Trophoblast cell (in vitro differentiated cells and primary cell): ENCODE measurements at regions not wholly inside any gene's neighbourhood (a gene's known extent, or its start where the extent isn't known, plus 50 kb on each side); places are given as distances from the start of the nearest gene placed in this dataset.
A peak's percentile ranks its signal among the peaks of the same experiment; 100 is the strongest.

Experiments
- DNase-seq, 2 donors: peaks; one replicate each; pipeline ENCODE4 v3.0.0-alpha.2; 2016
- H2AFZ ChIP-seq: 2 replicates; pipeline ENCODE4 v1.6.1; 2013; ENCODE audit warnings: low read length, moderate library complexity, mild to moderate bottlenecking; ENCODE audit not compliant: insufficient read depth, poor library complexity
- H2AK5ac ChIP-seq: 2 replicates; pipeline ENCODE4 v1.6.1; 2013; ENCODE audit warnings: mild to moderate bottlenecking, low read length
- H2BK120ac ChIP-seq: 2 replicates; pipeline ENCODE4 v1.6.1; 2013; ENCODE audit warnings: low read length, mild to moderate bottlenecking, moderate library complexity; ENCODE audit not compliant: insufficient read depth, poor library complexity
- H2BK12ac ChIP-seq: 2 replicates; pipeline ENCODE4 v1.6.1; 2013; ENCODE audit warnings: mild to moderate bottlenecking, low read length, moderate library complexity
- H2BK5ac ChIP-seq: 2 replicates; pipeline ENCODE4 v1.6.1; 2013; ENCODE audit warnings: low read length, low read depth, moderate library complexity, mild to moderate bottlenecking; ENCODE audit not compliant: poor library complexity
- H3K14ac ChIP-seq: 2 replicates; pipeline ENCODE4 v1.6.1; 2013; ENCODE audit warnings: mild to moderate bottlenecking, low read length
- H3K18ac ChIP-seq: 2 replicates; pipeline ENCODE4 v1.6.1; 2013; ENCODE audit warnings: mild to moderate bottlenecking, low read length
- H3K23ac ChIP-seq: 2 replicates; pipeline ENCODE4 v1.6.1; 2013; ENCODE audit warnings: low read length
- H3K27ac ChIP-seq: 2 replicates; pipeline ENCODE4 v1.5.1; 2013; ENCODE audit warnings: low read depth, mild to moderate bottlenecking, inconsistent platforms, low read length, moderate library complexity
- H3K27me3 ChIP-seq: 2 replicates; pipeline ENCODE4 v1.6.1; 2013; ENCODE audit warnings: inconsistent platforms, mild to moderate bottlenecking, low read length, moderate library complexity; ENCODE audit not compliant: insufficient read depth
- H3K36me3 ChIP-seq, 2 experiments: 1 replicate in 1 of 2; 2 replicates in 1 of 2; pipeline ENCODE4 v1.6.1; 2013; ENCODE audit warnings: low read length in 2 of 2, mild to moderate bottlenecking in 2 of 2, moderate library complexity in 1 of 2; ENCODE audit not compliant: insufficient read depth in 2 of 2, control insufficient read depth in 1 of 2
- H3K4ac ChIP-seq: 2 replicates; pipeline ENCODE4 v1.6.1; 2013; ENCODE audit warnings: low read depth, mild to moderate bottlenecking, low read length, moderate library complexity
- H3K4me1 ChIP-seq, 2 experiments: 1 replicate in 1 of 2; 2 replicates in 1 of 2; pipeline ENCODE4 v1.6.1; 2013; ENCODE audit warnings: low read length in 2 of 2, mild to moderate bottlenecking in 2 of 2, moderate library complexity in 1 of 2; ENCODE audit not compliant: insufficient read depth in 2 of 2, control insufficient read depth in 1 of 2
- H3K4me2 ChIP-seq: 2 replicates; pipeline ENCODE4 v1.6.1; 2013; ENCODE audit warnings: inconsistent platforms, mild to moderate bottlenecking, low read length, moderate library complexity
- H3K4me3 ChIP-seq: 2 replicates; pipeline ENCODE4 v1.5.1; 2013; ENCODE audit warnings: mild to moderate bottlenecking, low read depth, low read length, inconsistent platforms
- H3K79me1 ChIP-seq: one replicate; pipeline ENCODE4 v1.6.1; 2013; ENCODE audit warnings: low read length
- H3K79me2 ChIP-seq: 2 replicates; pipeline ENCODE4 v1.6.1; 2013; ENCODE audit warnings: low read length, mild to moderate bottlenecking; ENCODE audit not compliant: control insufficient read depth, insufficient read depth, poor library complexity
- H3K9ac ChIP-seq: 2 replicates; pipeline ENCODE4 v1.6.1; 2013; ENCODE audit warnings: mild to moderate bottlenecking, low read length
- H3K9me3 ChIP-seq: 2 replicates; pipeline ENCODE4 v1.6.1; 2013; ENCODE audit warnings: low read depth, mild to moderate bottlenecking, control low read depth, inconsistent platforms, low read length; ENCODE audit not compliant: insufficient read depth
- H4K12ac ChIP-seq: 2 replicates; pipeline ENCODE4 v1.6.1; 2013; ENCODE audit warnings: low read depth, mild to moderate bottlenecking, low read length, moderate library complexity
- H4K8ac ChIP-seq: 2 replicates; pipeline ENCODE4 v1.6.1; 2013; ENCODE audit warnings: low read depth, mild to moderate bottlenecking, low read length, moderate library complexity
- H4K91ac ChIP-seq: one replicate; pipeline ENCODE4 v1.6.1; 2013; ENCODE audit warnings: low read depth, mild to moderate bottlenecking, low read length, moderate library complexity
- WGBS: extraction: QIAGEN DNeasy Blood & Tissue Kit; methylation state at CpG from one replicate; pipeline ENCODE4 v1.1.7; 2013; ENCODE audit warnings: missing lambda C conversion rate; ENCODE audit not compliant: insufficient read length, insufficient coverage; ENCODE audit errors: extremely low coverage; 5-methylcytosine and 5-hydroxymethylcytosine counted together

GRCh38 chr2:144158096-144158495 lies 361.8 kb downstream of the ZEB2 start:
- no peaks in the 10 kb centered on the region for H3K9me3 ChIP-seq
- H3K79me1 ChIP-seq: no peaks in the 10 kb centered on the region
- H3K9ac ChIP-seq: no peak overlapping the region
- no peaks in the 10 kb centered on the region for H3K27me3 ChIP-seq
- no peak for DNase-seq
- no peak overlapping the region for H2BK5ac ChIP-seq
- no CpG with 5 or more reads among the region's 2 CpGs for WGBS
- H3K4me3 ChIP-seq: no peak overlapping the region
- H4K12ac ChIP-seq: no peak overlapping the region
- H2BK12ac ChIP-seq: no peak overlapping the region
- H2BK120ac ChIP-seq: no peak overlapping the region
- H3K36me3 ChIP-seq: no peaks in the 10 kb centered on the region
- H3K4me1 ChIP-seq: no peaks in the 10 kb centered on the region
- no peak overlapping the region for H4K91ac ChIP-seq
- H3K27ac ChIP-seq: no peak overlapping the region
- H3K14ac ChIP-seq: no peak overlapping the region
- H3K23ac ChIP-seq: no peak overlapping the region
- no peak overlapping the region for H2AFZ ChIP-seq
- no peak overlapping the region for H3K4ac ChIP-seq
- no peak overlapping the region for H3K4me2 ChIP-seq
- H2AK5ac ChIP-seq: no peak overlapping the region
- no peak overlapping the region for H4K8ac ChIP-seq
- H3K79me2 ChIP-seq: no peaks in the 10 kb centered on the region
- H3K18ac ChIP-seq: no peak overlapping the region

- H3K79me1 ChIP-seq: no peaks in the 10 kb centered on the region
- H3K4me2 ChIP-seq: no peak overlapping the region
- no peak overlapping the region for H3K4me3 ChIP-seq
- no peaks in the 10 kb centered on the region for H3K36me3 ChIP-seq
- no peaks in the 10 kb centered on the region for H3K79me2 ChIP-seq
- no peaks in the 10 kb centered on the region for H3K4me1 ChIP-seq
- no peak overlapping the region for H3K4ac ChIP-seq
- no peak overlapping the region for H2AFZ ChIP-seq
- H2BK5ac ChIP-seq: no peak overlapping the region
- no peaks in the 10 kb centered on the region for H3K27me3 ChIP-seq
- no peak overlapping the region for H2BK120ac ChIP-seq
- H4K91ac ChIP-seq: no peak overlapping the region
- no peak overlapping the region for H2BK12ac ChIP-seq
- H3K23ac ChIP-seq: no peak overlapping the region
- H3K27ac ChIP-seq: no peak overlapping the region
- H3K18ac ChIP-seq: no peak overlapping the region
- no peak overlapping the region for H3K9ac ChIP-seq
- WGBS: no CpG with 5 or more reads among the region's 6 CpGs
- no peak for DNase-seq
- H3K14ac ChIP-seq: no peak overlapping the region
- H4K8ac ChIP-seq: no peak overlapping the region
- H4K12ac ChIP-seq: no peak overlapping the region
- no peaks in the 10 kb centered on the region for H3K9me3 ChIP-seq
- H2AK5ac ChIP-seq: no peak overlapping the region
Measured at GRCh38 chr2:144156736-144157640, 362.9 kb downstream of the ZEB2 start.

- H3K4me3 ChIP-seq: no peak overlapping the region
Measured at GRCh38 chr2:144154205-144154604, 365.7 kb downstream of the ZEB2 start.

GRCh38 chr2:144152817-144153271 lies 367.1 kb downstream of the ZEB2 start:
- no peak overlapping the region for H2AK5ac ChIP-seq
- no peak overlapping the region for H4K91ac ChIP-seq
- H3K4me3 ChIP-seq: no peak overlapping the region
- no peak overlapping the region for H2BK5ac ChIP-seq
- no peak overlapping the region for H3K18ac ChIP-seq
- no peak overlapping the region for H2BK12ac ChIP-seq
- DNase-seq: peak; percentile 13 to 57
- H3K27ac ChIP-seq: no peak overlapping the region
- H4K8ac ChIP-seq: no peak overlapping the region
- H3K36me3 ChIP-seq: no peaks in the 10 kb centered on the region
- H3K23ac ChIP-seq: no peak overlapping the region
- no peaks in the 10 kb centered on the region for H3K4me1 ChIP-seq
- H3K9me3 ChIP-seq: no peaks in the 10 kb centered on the region
- H4K12ac ChIP-seq: no peak overlapping the region
- no peak overlapping the region for H3K4ac ChIP-seq
- no peak overlapping the region for H2AFZ ChIP-seq
- H3K79me2 ChIP-seq: no peaks in the 10 kb centered on the region
- no CpG with 5 or more reads among the region's 5 CpGs for WGBS
- no peak overlapping the region for H2BK120ac ChIP-seq
- no peak overlapping the region for H3K9ac ChIP-seq
- no peaks in the 10 kb centered on the region for H3K79me1 ChIP-seq
- H3K14ac ChIP-seq: no peak overlapping the region
- H3K27me3 ChIP-seq: no peaks in the 10 kb centered on the region
- no peak overlapping the region for H3K4me2 ChIP-seq

More at GRCh38 chr2:144154205-144154604, 365.7 kb downstream of the ZEB2 start:
- Histone ChIP-seq H2BK5ac (no peak overlapping the region), H3K27me3 (no peaks in the 10 kb centered on the region), H3K4me2 (no peak overlapping the region), H4K91ac (no peak overlapping the region), H2BK12ac (no peak overlapping the region), H3K36me3 (no peaks in the 10 kb centered on the region), H3K23ac (no peak overlapping the region), H3K4ac (no peak overlapping the region), H3K9me3 (no peaks in the 10 kb centered on the region), H3K4me1 (no peaks in the 10 kb centered on the region), H2AFZ (no peak overlapping the region), H4K8ac (no peak overlapping the region), H3K14ac (no peak overlapping the region), H2BK120ac (no peak overlapping the region), H4K12ac (no peak overlapping the region), H2AK5ac (no peak overlapping the region), H3K79me1 (no peaks in the 10 kb centered on the region), H3K79me2 (no peaks in the 10 kb centered on the region), H3K27ac (no peak overlapping the region), H3K18ac (no peak overlapping the region), H3K9ac (no peak overlapping the region)
- DNase-seq: no peak
- no CpG with 5 or more reads among the region's 2 CpGs for WGBS
